OCI-LY3 (cell line): ENCODE measurements at regions not wholly inside any gene's neighbourhood (a gene's known extent, or its start where the extent isn't known, plus 50 kb on each side); places are given as distances from the start of the nearest gene placed in this dataset.

ENCODE experiments used
- CTCF ChIP-seq: fragments of 200-600, 300-600 bp; sonication (generic); IDR thresholded peaks from 2 replicates; pipeline ENCODE4 v1.5.1; 2014; ENCODE audit warnings: antibody characterized with exemption, low read length, low read depth
- EZH2phosphoT487 ChIP-seq: fragments of 200-600 bp; shearing (Covaris generic); IDR thresholded peaks from 2 replicates; pipeline ENCODE4 v1.6.1; 2018; ENCODE audit warnings: antibody characterized with exemption, mixed run types, low read depth

- TF ChIP-seq CTCF (no peak), EZH2phosphoT487 (no peak)
Observed at GRCh38 chr19:28449803-28450202, 763.1 kb downstream of the UQCRFS1 start.
